H1 (cell line): ENCODE measurements at regions not wholly inside any gene's neighbourhood (a gene's known extent, or its start where the extent isn't known, plus 50 kb on each side); places are given as distances from the start of the nearest gene placed in this dataset.

ENCODE experiments used
- BACH1 ChIP-seq: IDR thresholded peaks from 2 replicates; pipeline ENCODE4 v1.6.1; 2012; ENCODE audit warnings: low read length, improper control_type of control experiment
- CEBPB ChIP-seq: IDR thresholded peaks from 2 replicates; pipeline ENCODE4 v1.6.1; 2012; ENCODE audit warnings: low read depth, low read length
- CHD2 ChIP-seq: IDR thresholded peaks from 2 replicates; pipeline ENCODE4 v1.6.1; 2012; ENCODE audit warnings: low read length, improper control_type of control experiment
- CREB1 ChIP-seq: IDR thresholded peaks from 2 replicates; pipeline ENCODE4 v1.6.1; 2012; ENCODE audit warnings: inconsistent platforms
- EP300 ChIP-seq, 2 experiments: IDR thresholded peaks; 1 replicate in 1 of 2; 2 replicates in 1 of 2; pipeline ENCODE4 v1.6.1; 2011 to 2012; ENCODE audit warnings: low read depth in 2 of 2, low read length in 2 of 2, mild to moderate bottlenecking in 2 of 2, borderline replicate concordance in 1 of 2, inconsistent platforms in 1 of 2, moderate library complexity in 1 of 2
- GABPA ChIP-seq: IDR thresholded peaks from 2 replicates; pipeline ENCODE4 v1.6.1; 2011; ENCODE audit warnings: mild to moderate bottlenecking, low read length, moderate library complexity, borderline replicate concordance; ENCODE audit not compliant: insufficient read depth
- HDAC2 ChIP-seq, 2 experiments: fragments of 300-600 bp in 1 of 2; sonication (generic) in 1 of 2; IDR thresholded peaks; 2 replicates each; pipeline ENCODE4 v1.6.1; 2011 to 2012; ENCODE audit warnings: low read depth in 2 of 2, low read length in 2 of 2, mild to moderate bottlenecking in 2 of 2, moderate library complexity in 2 of 2, borderline replicate concordance in 1 of 2, inconsistent platforms in 1 of 2
- MAFK ChIP-seq: IDR thresholded peaks from 2 replicates; pipeline ENCODE4 v1.6.1; 2012; ENCODE audit warnings: low read depth, mild to moderate bottlenecking, improper control_type of control experiment, low read length
- POLR2AphosphoS5 ChIP-seq: IDR thresholded peaks from 2 replicates; pipeline ENCODE4 v1.6.1; 2011; ENCODE audit warnings: low read depth, low read length
- SP1 ChIP-seq: IDR thresholded peaks from 2 replicates; pipeline ENCODE4 v1.6.1; 2011; ENCODE audit warnings: low read depth, low read length
- TF ChIP-seq, protein P1 (sequence below), 3 experiments: IDR thresholded peaks; 1 replicate in 2 of 3; 2 replicates in 1 of 3; pipeline versions ENCODE4 v1.5.1 to v1.6.1; 2011; ENCODE audit warnings: low read length in 3 of 3, mild to moderate bottlenecking in 3 of 3, inconsistent platforms in 2 of 3, low read depth in 1 of 3, moderate library complexity in 1 of 3; ENCODE audit not compliant: insufficient read depth in 1 of 3; ENCODE audit errors: control extremely low read depth in 1 of 3

DNA sequence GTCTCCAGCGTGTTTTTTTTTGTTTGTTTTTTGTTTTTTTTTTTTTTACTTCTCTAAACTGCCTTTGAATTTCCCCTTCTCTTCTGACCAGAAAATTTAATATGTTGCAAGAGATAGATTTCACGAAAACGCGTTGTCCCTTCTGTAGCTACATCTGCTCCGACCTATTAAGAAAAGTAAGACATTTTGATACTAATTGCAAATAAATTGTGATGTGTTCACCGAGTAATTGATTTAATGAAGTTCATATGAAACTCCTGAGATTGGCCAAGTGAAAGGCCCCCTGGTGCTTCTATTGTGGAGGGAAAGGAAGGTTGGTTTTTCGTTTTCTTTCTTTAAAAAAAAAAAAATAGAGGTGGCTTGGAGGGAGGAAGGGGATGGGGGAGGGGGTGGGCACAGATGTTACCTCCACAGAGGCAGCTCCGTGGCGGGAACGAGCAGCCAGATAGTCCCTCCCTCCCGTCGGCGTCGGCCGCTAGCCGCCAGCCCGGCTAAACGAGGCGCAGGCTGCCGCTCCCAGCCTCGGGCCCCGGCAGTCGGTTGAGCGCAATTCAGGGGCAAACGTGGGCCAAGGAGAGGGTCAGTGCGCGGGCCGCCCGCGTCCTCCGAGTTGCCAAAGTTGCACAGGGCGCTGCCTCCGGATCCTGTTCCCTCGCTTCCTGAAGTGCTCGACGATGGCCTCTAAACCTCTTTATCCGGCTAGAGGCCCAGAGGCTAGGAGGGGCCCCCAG is 139.1 kb upstream of the ZIC3 start:
- TF ChIP-seq CREB1 (no peak), POLR2AphosphoS5 (no peak), CEBPB (no peak), HDAC2 (IDR thresholded peaks at IDR 0.05; ENCODE audit: borderline replicate concordance in 1 of 2, low read depth in 2 of 2, low read length in 2 of 2) (no peak), GABPA (no peak), MAFK (no peak), CHD2 (no peak), SP1 (no peak), EP300 (IDR thresholded peaks at IDR 0.05; ENCODE audit: borderline replicate concordance in 1 of 2, low read depth in 2 of 2, low read length in 2 of 2) (no peak), BACH1 (no peak)
- TF ChIP-seq, protein P1, sequence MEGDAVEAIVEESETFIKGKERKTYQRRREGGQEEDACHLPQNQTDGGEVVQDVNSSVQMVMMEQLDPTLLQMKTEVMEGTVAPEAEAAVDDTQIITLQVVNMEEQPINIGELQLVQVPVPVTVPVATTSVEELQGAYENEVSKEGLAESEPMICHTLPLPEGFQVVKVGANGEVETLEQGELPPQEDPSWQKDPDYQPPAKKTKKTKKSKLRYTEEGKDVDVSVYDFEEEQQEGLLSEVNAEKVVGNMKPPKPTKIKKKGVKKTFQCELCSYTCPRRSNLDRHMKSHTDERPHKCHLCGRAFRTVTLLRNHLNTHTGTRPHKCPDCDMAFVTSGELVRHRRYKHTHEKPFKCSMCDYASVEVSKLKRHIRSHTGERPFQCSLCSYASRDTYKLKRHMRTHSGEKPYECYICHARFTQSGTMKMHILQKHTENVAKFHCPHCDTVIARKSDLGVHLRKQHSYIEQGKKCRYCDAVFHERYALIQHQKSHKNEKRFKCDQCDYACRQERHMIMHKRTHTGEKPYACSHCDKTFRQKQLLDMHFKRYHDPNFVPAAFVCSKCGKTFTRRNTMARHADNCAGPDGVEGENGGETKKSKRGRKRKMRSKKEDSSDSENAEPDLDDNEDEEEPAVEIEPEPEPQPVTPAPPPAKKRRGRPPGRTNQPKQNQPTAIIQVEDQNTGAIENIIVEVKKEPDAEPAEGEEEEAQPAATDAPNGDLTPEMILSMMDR (IDR thresholded peaks at IDR 0.05; ENCODE audit: control extremely low read depth in 1 of 3, insufficient read depth in 1 of 3, low read depth in 1 of 3, low read length in 3 of 3) = no peak
